GM19193 (cell line): ENCODE measurements at regions not wholly inside any gene's neighbourhood (a gene's known extent, or its start where the extent isn't known, plus 50 kb on each side); places are given as distances from the start of the nearest gene placed in this dataset.

ENCODE experiments used
- POLR2A ChIP-seq: IDR thresholded peaks from 4 replicates; pipeline ENCODE4 v1.6.1; 2011; ENCODE audit not compliant: insufficient read depth, insufficient read length; ENCODE audit errors: extremely low read depth

GRCh38 chr13:44156294-44156658, 217.3 kb upstream of the SERP2 start:
- no peak for TF ChIP-seq POLR2A

- no peak for TF ChIP-seq POLR2A
Measured at GRCh38 chr13:44157606-44158005, 216.0 kb upstream of the SERP2 start.

DNA sequence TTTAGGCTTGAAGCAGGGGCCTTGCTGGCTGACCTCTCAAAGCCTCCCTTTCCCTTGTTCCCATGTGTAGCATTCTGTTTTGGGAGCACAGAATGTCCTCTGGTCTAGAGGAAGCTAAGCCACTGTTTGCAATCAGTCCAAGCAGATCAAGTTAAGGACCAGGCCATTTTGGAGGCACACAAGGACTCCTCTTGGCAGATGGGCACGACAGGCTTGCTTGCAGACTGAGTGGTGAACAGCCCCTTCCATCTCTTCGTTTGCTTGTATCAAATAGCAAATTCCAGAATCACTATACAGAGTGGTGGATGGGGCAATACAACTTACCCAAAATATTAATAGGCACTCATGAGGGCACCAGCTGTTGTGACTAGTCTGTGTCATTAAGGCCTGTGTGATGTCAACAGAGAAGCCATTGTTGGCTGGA, 215.5 kb upstream of the SERP2 start:
- no peak for TF ChIP-seq POLR2A

DNA sequence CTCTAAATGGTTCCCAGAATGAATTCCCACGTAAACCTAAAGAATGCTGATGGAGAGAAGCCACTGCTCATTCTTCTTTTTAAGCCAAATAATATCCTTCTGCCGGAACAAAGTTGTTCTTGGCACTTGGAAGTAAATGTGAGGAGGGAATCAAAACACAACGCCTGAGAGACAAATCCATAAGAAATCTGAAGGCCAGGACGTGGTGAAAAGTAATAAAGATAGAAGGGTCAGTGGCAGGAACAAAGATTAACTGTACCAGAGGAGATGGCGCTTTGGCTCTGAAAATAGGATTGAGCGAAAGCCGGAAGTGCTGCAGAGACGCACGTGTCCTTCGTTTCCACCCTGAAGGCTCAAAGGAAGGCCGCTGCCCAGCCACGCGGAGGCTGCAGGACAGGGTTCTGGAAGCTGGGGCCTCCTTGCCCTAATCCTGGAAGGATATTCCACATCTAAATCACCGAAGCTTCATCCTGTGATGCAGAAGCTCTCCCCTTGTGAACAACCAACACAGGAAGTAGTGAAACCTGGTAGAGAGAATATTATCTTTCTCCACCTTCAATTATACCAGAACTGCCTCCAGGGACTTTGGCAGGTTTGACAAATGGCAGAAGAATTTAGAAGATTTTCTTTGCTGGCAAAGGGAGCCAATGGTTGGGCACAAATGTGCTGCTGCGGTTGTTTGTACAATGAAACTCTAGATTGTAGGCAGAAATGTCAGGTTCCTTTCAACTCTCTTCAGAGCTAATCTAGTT, 214.6 kb upstream of the SERP2 start:
- no peak for TF ChIP-seq POLR2A

DNA sequence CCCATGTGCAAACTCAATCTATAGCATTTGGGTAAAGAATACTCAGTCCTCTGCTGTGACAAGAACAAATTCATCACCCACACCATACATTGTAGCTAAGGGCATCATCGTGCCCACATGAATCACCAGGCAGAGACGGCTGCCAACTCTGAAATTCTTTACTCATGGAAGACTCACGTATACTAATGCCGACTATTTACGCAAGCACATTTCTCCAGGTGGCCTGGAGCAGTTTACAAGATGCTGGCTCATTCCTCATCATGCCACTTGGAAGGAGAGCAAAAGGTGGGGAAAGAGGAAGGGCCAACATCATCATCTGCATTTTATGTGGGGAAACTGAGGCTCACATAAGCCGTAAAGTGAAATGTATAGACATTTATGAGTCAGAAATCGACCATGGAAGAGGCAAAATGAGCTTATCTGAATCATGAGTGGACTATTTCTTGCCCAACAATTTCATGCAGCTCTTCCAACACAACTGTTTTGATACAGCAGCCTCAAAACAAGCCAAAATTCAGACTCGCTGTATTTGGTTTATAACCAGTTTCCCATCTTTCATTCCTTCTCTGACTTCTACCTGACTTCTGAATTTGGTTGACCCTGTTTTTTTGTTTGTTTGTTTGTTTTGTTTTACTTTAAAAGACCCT, 213.9 kb upstream of the SERP2 start:
- TF ChIP-seq POLR2A, result no peak

- TF ChIP-seq POLR2A, result no peak
Measured at GRCh38 chr13:44160591-44161191, 212.9 kb upstream of the SERP2 start.

- TF ChIP-seq POLR2A, result no peak
Measured at GRCh38 chr13:44163108-44163507, 210.5 kb upstream of the SERP2 start.

DNA sequence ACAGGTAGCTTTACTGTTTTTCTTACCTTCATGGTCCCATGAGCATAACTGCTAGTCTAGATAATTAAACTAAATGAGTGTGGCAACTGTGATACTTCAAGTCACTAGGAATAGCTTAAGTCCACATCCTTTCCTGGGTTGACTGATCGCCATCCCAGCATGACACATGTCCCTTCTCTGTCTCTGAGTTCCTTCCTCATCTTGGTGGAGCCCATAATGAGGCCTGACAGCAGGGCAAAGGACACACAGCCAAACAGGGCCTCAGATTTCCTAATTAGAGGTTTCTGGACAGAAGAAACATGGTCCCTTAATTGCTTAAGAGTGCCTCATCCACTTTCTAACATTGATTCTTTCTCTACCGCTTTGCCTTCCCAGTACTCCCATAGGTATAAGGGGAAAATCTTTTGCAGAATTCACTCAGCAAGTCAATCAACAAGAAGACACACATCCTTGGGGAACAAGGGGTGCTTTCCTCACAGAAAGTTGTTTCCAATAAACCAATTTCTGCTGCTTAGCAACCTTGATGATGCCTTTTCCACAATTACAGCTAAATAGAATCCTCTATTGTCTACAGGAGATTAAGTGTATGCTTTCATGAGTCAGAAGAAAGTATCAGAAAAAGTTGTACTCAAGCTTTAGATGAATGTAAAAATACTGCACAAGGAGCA, 208.3 kb upstream of the SERP2 start:
- no peak for TF ChIP-seq POLR2A

- TF ChIP-seq POLR2A, result no peak
Measured at GRCh38 chr13:44165889-44166496, 207.6 kb upstream of the SERP2 start.

- TF ChIP-seq POLR2A, result no peak
Measured at GRCh38 chr13:44169018-44169911, 204.4 kb upstream of the SERP2 start.

GRCh38 chr13:44170731-44171130, 202.9 kb upstream of the SERP2 start:
- TF ChIP-seq POLR2A, result no peak

DNA sequence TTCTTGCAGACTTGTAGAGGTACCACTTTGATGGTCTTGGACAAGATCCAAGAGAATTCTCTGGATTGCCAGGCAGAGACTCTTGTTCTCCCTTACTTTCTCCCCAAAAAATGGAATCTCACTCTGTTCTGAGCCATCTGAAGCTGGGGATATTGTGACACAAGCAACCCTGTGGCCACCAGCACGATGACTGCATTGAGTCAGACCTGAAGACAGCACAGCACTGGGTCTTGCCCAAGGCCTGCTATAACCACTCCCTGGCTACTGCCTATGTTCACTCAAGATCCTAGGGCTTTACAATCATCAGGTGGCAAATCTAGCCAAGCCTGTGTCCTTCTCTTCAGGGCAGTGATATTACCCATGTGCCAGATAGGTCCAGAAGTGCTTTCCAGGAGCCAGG, 202.5 kb upstream of the SERP2 start:
- no peak for TF ChIP-seq POLR2A

DNA sequence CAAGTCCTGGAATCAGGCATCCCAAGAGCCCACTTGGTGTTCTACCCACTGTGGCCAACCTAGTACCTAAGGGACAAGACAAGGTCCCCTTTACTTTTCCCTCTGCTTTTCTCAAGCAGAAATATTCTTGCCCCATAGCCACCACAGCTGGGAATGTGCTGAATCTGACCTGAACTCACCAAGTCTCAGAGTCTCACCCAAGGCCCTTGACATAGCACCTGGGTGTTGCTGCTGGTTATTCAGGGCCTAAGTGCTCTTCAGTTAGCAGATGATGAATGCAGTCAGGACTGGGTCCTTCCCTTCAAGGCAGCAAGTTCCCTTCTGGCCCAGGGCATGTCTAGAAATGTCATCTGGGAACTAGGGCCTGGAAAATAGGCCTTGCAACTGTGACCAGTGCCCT, 201.8 kb upstream of the SERP2 start:
- TF ChIP-seq POLR2A, result no peak

DNA sequence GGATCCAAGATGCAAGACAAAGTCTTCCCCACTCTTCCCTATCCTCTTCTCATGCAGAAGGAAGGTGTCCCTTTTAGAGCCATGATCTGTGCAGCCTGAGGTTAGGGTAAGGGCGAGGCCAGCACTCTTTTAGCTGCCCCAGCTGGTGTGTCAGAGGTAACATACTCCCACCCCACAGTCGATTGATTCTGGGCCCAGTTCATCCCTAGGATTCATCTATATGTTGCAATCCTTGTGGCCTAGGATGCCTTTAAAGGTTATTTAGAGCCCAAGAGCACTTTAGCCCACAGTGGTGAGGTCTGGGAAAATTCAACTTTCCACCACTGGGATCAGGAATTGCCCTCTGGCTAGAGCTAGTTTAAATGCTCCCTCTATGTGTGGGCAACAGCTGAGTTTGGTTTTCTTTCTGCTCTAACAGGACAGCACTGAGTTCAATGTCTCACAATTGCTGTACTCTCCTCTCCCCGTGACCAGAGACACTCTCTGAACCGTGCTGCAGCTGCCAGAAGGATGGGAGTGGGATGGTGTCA, 201.3 kb upstream of the SERP2 start:
- no peak for TF ChIP-seq POLR2A
